GM23248 (cell line): ENCODE measurements at regions not wholly inside any gene's neighbourhood (a gene's known extent, or its start where the extent isn't known, plus 50 kb on each side); places are given as distances from the start of the nearest gene placed in this dataset.

Experiments
- EZH2 ChIP-seq: fragments of 200-600 bp; sonication (generic); IDR thresholded peaks from 2 replicates; pipeline ENCODE4 v1.6.1; 2018; ENCODE audit warnings: antibody characterized with exemption, mild to moderate bottlenecking; ENCODE audit not compliant: insufficient read depth, poor library complexity, severe bottlenecking
- EZH2phosphoT487 ChIP-seq: fragments of 200-600 bp; sonication (generic); IDR thresholded peaks from 2 replicates; pipeline ENCODE4 v1.6.1; 2018; ENCODE audit warnings: antibody characterized with exemption, moderate library complexity, mild to moderate bottlenecking, low read depth; ENCODE audit not compliant: insufficient read depth

- TF ChIP-seq EZH2phosphoT487 = no peak
- TF ChIP-seq EZH2 = no peak
These were observed 85.0 kb upstream of the PMEPA1 start for GRCh38 chr20:57794600-57795341.
